Natural killer cell treated with Interleukin-12 subunit alpha and Interleukin-12 subunit beta and Interleukin-15 and Interleukin-18, amount 100 ng/mL, for 72 hours (primary cell): ENCODE measurements at regions not wholly inside any gene's neighbourhood (a gene's known extent, or its start where the extent isn't known, plus 50 kb on each side); places are given as distances from the start of the nearest gene placed in this dataset.
"Not testable (repeated sequence)": the region's sequence is repeated elsewhere in the genome, so short reads cannot be mapped to it uniquely, and the experiment has no call there.

Experiments used
- ATAC-seq, 2 donors: fragments of 150-1000 bp; cut with Tn5 transposase in 1 of 2; sonication (Bioruptor Pico), chemical (Tn5 transposase) in 1 of 2; 2 replicates each; pipeline ENCODE4 v1.10.0; 2021
- DNase-seq: peaks from one replicate; pipeline ENCODE4 v3.0.0; 2022; ENCODE audit warnings: low spot score
- H3K27ac Mint-ChIP-seq, 2 donors: 1 replicate in 1 of 2; 2 replicates in 1 of 2; pipeline ENCODE4 v1.8.0; 2022; ENCODE audit warnings: mixed read lengths in 2 of 2, mild to moderate bottlenecking in 1 of 2, moderate library complexity in 1 of 2
- H3K27me3 Mint-ChIP-seq, 2 donors: 1 replicate in 1 of 2; 2 replicates in 1 of 2; pipeline ENCODE4 v1.8.0; 2022; ENCODE audit warnings: mixed read lengths in 2 of 2
- H3K36me3 Mint-ChIP-seq: one replicate; pipeline ENCODE4 v1.8.0; 2022; ENCODE audit warnings: mixed read lengths
- H3K4me1 Mint-ChIP-seq, 2 donors: 1 replicate in 1 of 2; 2 replicates in 1 of 2; pipeline ENCODE4 v1.8.0; 2022; ENCODE audit warnings: low read depth in 2 of 2, mixed read lengths in 2 of 2, mild to moderate bottlenecking in 1 of 2
- H3K4me3 Mint-ChIP-seq: one replicate; pipeline ENCODE4 v1.8.0; 2022; ENCODE audit warnings: mixed read lengths
- H3K9me3 Mint-ChIP-seq: 2 replicates; pipeline ENCODE4 v1.8.0; 2022; ENCODE audit warnings: mixed read lengths

GRCh38 chr3:177905173-177906125 is 630.8 kb upstream of the KCNMB2 start:
- no peak overlapping the region for H3K4me3 Mint-ChIP-seq
- H3K27me3 Mint-ChIP-seq = peaks cover 0 to 3% of the 10 kb centered on the region in 2 donors
- no peaks in the 10 kb centered on the region for H3K9me3 Mint-ChIP-seq
- no peak overlapping the region for H3K27ac Mint-ChIP-seq
- DNase-seq (no peak), ATAC-seq (no peak)
- peaks cover under 1% of the 10 kb centered on the region for H3K36me3 Mint-ChIP-seq
- no peaks in the 10 kb centered on the region for H3K4me1 Mint-ChIP-seq

DNA sequence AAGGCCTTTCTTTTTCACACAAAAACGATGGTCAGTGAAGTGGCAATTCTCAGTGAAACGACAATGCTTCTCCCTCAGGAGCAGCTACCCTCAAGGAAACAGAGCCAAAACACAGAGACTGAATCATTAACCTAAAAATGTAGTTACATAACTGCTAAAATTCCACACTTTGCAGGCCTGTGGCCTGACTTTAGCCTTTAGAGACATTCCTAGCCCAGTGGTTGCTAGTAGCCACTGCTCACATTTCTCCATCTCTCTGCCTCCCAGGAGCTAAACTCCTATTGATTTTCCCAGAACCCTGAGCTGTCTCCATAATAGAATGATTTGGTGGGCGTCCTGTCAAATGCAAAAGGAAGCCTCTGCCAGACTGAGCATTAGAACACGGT is 630.1 kb upstream of the KCNMB2 start:
- no peaks in the 10 kb centered on the region for H3K4me1 Mint-ChIP-seq
- no peak overlapping the region for H3K4me3 Mint-ChIP-seq
- H3K36me3 Mint-ChIP-seq = no peaks in the 10 kb centered on the region
- DNase-seq = no peak
- peaks cover 0 to 3% of the 10 kb centered on the region in 2 donors for H3K27me3 Mint-ChIP-seq
- no peak overlapping the region for H3K27ac Mint-ChIP-seq
- H3K9me3 Mint-ChIP-seq = no peaks in the 10 kb centered on the region
- no peak for ATAC-seq

- ATAC-seq (no peak), DNase-seq (no peak)
- no peaks in the 10 kb centered on the region for H3K36me3 Mint-ChIP-seq
- H3K9me3 Mint-ChIP-seq = no peaks in the 10 kb centered on the region
- no peaks in the 10 kb centered on the region for H3K4me1 Mint-ChIP-seq
- no peak overlapping the region for H3K27ac Mint-ChIP-seq
- no peak overlapping the region for H3K4me3 Mint-ChIP-seq
- H3K27me3 Mint-ChIP-seq = peaks cover 0 to 3% of the 10 kb centered on the region in 2 donors
Measured at GRCh38 chr3:177906578-177907229, 629.5 kb upstream of the KCNMB2 start.

GRCh38 chr3:177909530-177909929 is 626.7 kb upstream of the KCNMB2 start:
- DNase-seq, ATAC-seq, H3K27me3 Mint-ChIP-seq, H3K4me3 Mint-ChIP-seq, H3K4me1 Mint-ChIP-seq, H3K27ac Mint-ChIP-seq, H3K9me3 Mint-ChIP-seq, H3K36me3 Mint-ChIP-seq: not testable (repeated sequence)

DNA sequence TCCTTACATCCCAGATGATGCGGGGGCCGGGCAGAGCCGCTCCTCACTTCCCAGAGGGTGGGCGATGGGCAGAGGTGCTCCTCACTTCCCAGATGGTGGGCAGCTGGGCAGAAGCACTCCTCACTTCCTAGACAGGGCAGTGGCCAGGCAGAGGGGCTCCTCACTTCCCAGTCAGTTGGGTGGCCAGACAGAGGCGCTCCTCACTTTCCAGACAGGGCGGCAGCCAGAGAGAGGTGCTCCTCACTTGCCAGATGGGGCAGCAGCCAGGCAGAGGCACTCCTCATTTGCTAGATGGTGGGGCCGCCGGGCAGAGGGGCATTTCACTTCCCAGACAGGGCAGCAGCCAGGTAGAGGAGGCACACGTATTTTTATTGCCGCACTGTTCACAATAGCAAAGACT is 622.0 kb upstream of the KCNMB2 start:
- no peak for DNase-seq
- H3K27ac Mint-ChIP-seq = no peak overlapping the region
- no peak for ATAC-seq
- peaks cover 7% of the 10 kb centered on the region for H3K9me3 Mint-ChIP-seq
- peaks cover 0 to 3% of the 10 kb centered on the region in 2 donors for H3K27me3 Mint-ChIP-seq
- no peaks in the 10 kb centered on the region for H3K4me1 Mint-ChIP-seq
- H3K36me3 Mint-ChIP-seq = peaks cover 10% of the 10 kb centered on the region
- no peak overlapping the region for H3K4me3 Mint-ChIP-seq

DNA sequence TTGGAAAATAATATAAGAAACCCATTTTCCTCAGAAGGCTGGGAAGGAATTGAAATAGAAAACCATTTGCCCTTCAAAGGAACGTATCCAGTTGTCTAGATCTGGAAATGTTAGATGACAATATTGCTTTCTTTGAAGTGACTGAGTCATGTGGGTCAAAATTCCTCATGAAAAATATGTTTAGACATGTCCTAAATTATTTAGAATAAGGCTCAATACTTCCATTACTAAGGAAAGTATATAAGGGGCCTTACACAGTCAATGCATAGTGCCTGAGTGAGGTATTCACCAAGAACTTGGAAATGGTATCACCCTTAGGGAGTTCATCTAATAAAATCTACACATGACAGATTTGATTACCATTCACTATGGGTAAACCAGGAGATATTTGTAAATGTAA is 619.8 kb upstream of the KCNMB2 start:
- no peak for DNase-seq
- Mint-ChIP-seq H3K4me3 (no peak overlapping the region), H3K27ac (no peak overlapping the region), H3K27me3 (no peaks in the 10 kb centered on the region), H3K9me3 (peaks cover 7% of the 10 kb centered on the region), H3K4me1 (no peaks in the 10 kb centered on the region), H3K36me3 (peaks cover 10% of the 10 kb centered on the region)
- no peak for ATAC-seq

GRCh38 chr3:177917234-177917861 is 618.9 kb upstream of the KCNMB2 start:
- Mint-ChIP-seq H3K27me3 (no peaks in the 10 kb centered on the region), H3K4me3 (no peak overlapping the region), H3K36me3 (peaks cover 7% of the 10 kb centered on the region)

GRCh38 chr3:177921153-177921552 is 615.1 kb upstream of the KCNMB2 start:
- ATAC-seq (no peak), DNase-seq (no peak)
- no peaks in the 10 kb centered on the region for H3K4me1 Mint-ChIP-seq
- H3K27ac Mint-ChIP-seq = no peak overlapping the region
- no peaks in the 10 kb centered on the region for H3K36me3 Mint-ChIP-seq
- H3K4me3 Mint-ChIP-seq = no peak overlapping the region
- H3K27me3 Mint-ChIP-seq = no peaks in the 10 kb centered on the region
- no peaks in the 10 kb centered on the region for H3K9me3 Mint-ChIP-seq

More at GRCh38 chr3:177917234-177917861, 618.9 kb upstream of the KCNMB2 start:
- Mint-ChIP-seq H3K9me3 (peaks cover 6% of the 10 kb centered on the region), H3K27ac (no peak overlapping the region), H3K4me1 (no peaks in the 10 kb centered on the region)
- DNase-seq (no peak), ATAC-seq (peak; percentile 36 to 61)

DNA sequence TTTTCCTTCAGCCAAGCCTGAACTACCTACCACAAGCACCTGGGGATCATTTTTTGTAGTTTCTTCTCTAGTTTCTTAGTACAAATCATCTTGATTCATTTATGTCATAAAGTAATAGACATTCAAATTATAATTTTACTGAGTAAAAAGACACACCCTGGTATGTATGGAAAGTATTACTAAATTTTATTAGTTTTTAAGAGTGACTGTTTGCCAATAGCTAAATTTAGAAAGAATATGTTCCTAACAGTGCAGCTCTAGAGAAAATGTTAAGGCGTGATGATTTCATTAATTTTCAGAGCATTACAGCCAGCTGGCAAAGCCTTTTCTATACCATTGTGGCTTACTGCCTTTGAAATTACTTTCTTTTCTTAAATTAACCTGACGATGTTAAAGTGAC is 612.0 kb upstream of the KCNMB2 start:
- DNase-seq (no peak), ATAC-seq (no peak)
- H3K9me3 Mint-ChIP-seq = no peaks in the 10 kb centered on the region
- H3K27ac Mint-ChIP-seq = no peak overlapping the region
- no peaks in the 10 kb centered on the region for H3K4me1 Mint-ChIP-seq
- no peak overlapping the region for H3K4me3 Mint-ChIP-seq
- H3K27me3 Mint-ChIP-seq = no peaks in the 10 kb centered on the region
- H3K36me3 Mint-ChIP-seq = no peaks in the 10 kb centered on the region

GRCh38 chr3:177928172-177928873 is 607.9 kb upstream of the KCNMB2 start:
- Mint-ChIP-seq H3K4me3 (no peak overlapping the region), H3K36me3 (no peaks in the 10 kb centered on the region), H3K4me1 (no peaks in the 10 kb centered on the region), H3K27me3 (no peaks in the 10 kb centered on the region), H3K27ac (no peak overlapping the region), H3K9me3 (no peaks in the 10 kb centered on the region)
- ATAC-seq (no peak), DNase-seq (no peak)

GRCh38 chr3:177929310-177929709 is 606.9 kb upstream of the KCNMB2 start:
- no peaks in the 10 kb centered on the region for H3K9me3 Mint-ChIP-seq
- H3K27me3 Mint-ChIP-seq = no peaks in the 10 kb centered on the region
- ATAC-seq = no peak
- no peak for DNase-seq
- no peaks in the 10 kb centered on the region for H3K4me1 Mint-ChIP-seq
- H3K27ac Mint-ChIP-seq = no peak overlapping the region
- no peaks in the 10 kb centered on the region for H3K36me3 Mint-ChIP-seq
- H3K4me3 Mint-ChIP-seq = no peak overlapping the region

- no peak overlapping the region for H3K4me3 Mint-ChIP-seq
- H3K27me3 Mint-ChIP-seq = no peaks in the 10 kb centered on the region
- H3K4me1 Mint-ChIP-seq = no peaks in the 10 kb centered on the region
- H3K36me3 Mint-ChIP-seq = no peaks in the 10 kb centered on the region
- DNase-seq = no peak
- no peak for ATAC-seq
- H3K27ac Mint-ChIP-seq = no peak overlapping the region
- no peaks in the 10 kb centered on the region for H3K9me3 Mint-ChIP-seq
Measured at GRCh38 chr3:177930771-177931170, 605.5 kb upstream of the KCNMB2 start.

GRCh38 chr3:177931346-177931745 is 604.9 kb upstream of the KCNMB2 start:
- no peak overlapping the region for H3K27ac Mint-ChIP-seq
- no peaks in the 10 kb centered on the region for H3K9me3 Mint-ChIP-seq
- ATAC-seq (no peak), DNase-seq (no peak)
- H3K4me1 Mint-ChIP-seq = no peaks in the 10 kb centered on the region
- H3K4me3 Mint-ChIP-seq = no peak overlapping the region
- H3K36me3 Mint-ChIP-seq = no peaks in the 10 kb centered on the region
- no peaks in the 10 kb centered on the region for H3K27me3 Mint-ChIP-seq
